Heart right ventricle (tissue), 16 donors: ENCODE measurements at regions not wholly inside any gene's neighbourhood (a gene's known extent, or its start where the extent isn't known, plus 50 kb on each side); places are given as distances from the start of the nearest gene placed in this dataset.

Experiments used
- ATAC-seq, 8 donors: fragments of 200-7000 bp; cut with Tn5 transposase; one replicate each; pipeline ENCODE4 v1.9.1; 2020; ENCODE audit warnings: mild to moderate bottlenecking in 8 of 8, moderate library complexity in 8 of 8, moderate number of reproducible peaks in 1 of 8
- DNase-seq, 2 donors: peaks; one replicate each; pipeline ENCODE4 v3.0.0-alpha.2; 2020
- H3K27ac ChIP-seq, 10 donors: fragments of 200-600 bp; sonication (generic) in 2 of 10; one replicate each; pipeline versions ENCODE4 v1.5.0 to v1.8.0; 2020 to 2022; ENCODE audit warnings: mild to moderate bottlenecking in 3 of 10
- H3K27me3 ChIP-seq, 7 donors: fragments of 200-600 bp; one replicate each; pipeline ENCODE4 v1.8.0; 2021 to 2022; ENCODE audit warnings: mild to moderate bottlenecking in 2 of 7
- H3K36me3 ChIP-seq, 9 donors: fragments of 200-600 bp; sonication (generic) in 1 of 9; one replicate each; pipeline versions ENCODE4 v1.5.0 to v1.8.0; 2020 to 2022; ENCODE audit warnings: mild to moderate bottlenecking in 2 of 9
- H3K4me1 ChIP-seq, 9 donors: fragments of 200-600 bp; sonication (generic) in 1 of 9; one replicate each; pipeline versions ENCODE4 v1.5.0 to v1.8.0; 2020 to 2022; ENCODE audit warnings: mild to moderate bottlenecking in 4 of 9
- H3K4me3 ChIP-seq, 10 donors: fragments of 200-600 bp; sonication (generic) in 2 of 10; one replicate each; pipeline versions ENCODE4 v1.5.0 to v1.8.0; 2020 to 2022; ENCODE audit warnings: mild to moderate bottlenecking in 7 of 10, moderate library complexity in 2 of 10
- H3K9me3 ChIP-seq, 11 donors: fragments of 200-600 bp in 10 of 11; sonication (generic) in 2 of 11; one replicate each; pipeline versions ENCODE4 v1.5.0 to v1.8.0; 2013 to 2022; ENCODE audit warnings: mild to moderate bottlenecking in 2 of 11, control low read depth in 1 of 11, moderate library complexity in 1 of 11
- WGBS, 2 donors: extraction: QIAGEN DNeasy Blood & Tissue Kit; methylation state at CpG; one replicate each; pipeline ENCODE4 v1.1.7; 2013; ENCODE audit warnings: inconsistent platforms in 1 of 2; 5-methylcytosine and 5-hydroxymethylcytosine counted together
- intact Hi-C, 10 donors: fragments of 100-400 bp; cut with DNase I; formaldehyde crosslinking; loops; one replicate each; pipeline versions ENCODE4 v1.11.1 to v1.14.2; 2022
- TF ChIP-seq, protein P1 (sequence below), 9 donors: fragments of 200-600 bp; sonication (generic) in 2 of 9; IDR thresholded peaks; one replicate each; pipeline versions ENCODE4 v1.5.0 to v1.8.0; 2021 to 2022; ENCODE audit warnings: antibody characterized with exemption in 9 of 9, mild to moderate bottlenecking in 5 of 9, moderate library complexity in 1 of 9
- donor health status: Arrhythmogenic right ventricular cardiomyopathy.
- donor health status: ischemic (EF 13 %, LVEDD 7.1; RV severe dilation, severe dysfunction).
- donor health status: healthy with polysubstance abuse.
- donor health status: DM: no; HTN: yes; CAD: no.
- donor health status: DM: no; HTN: no; CAD: no.
- donor health status: ischemic (EF 25% LVEDD 6.9; RV normal size, moderate dysfunction).
- donor health status: ischemic (EF 25% LVEDD 5.7; RV mildly dilated, moderate dysfunction).
- donor health status: healthy.
- donor health status: DM: yes; HTN: yes; CAD: no.
- donor health status: Ischemic cardiomyopathy.
- donor health status: ischemic (EF 35%, LVEDD 5.7; RV mildly dilated, moderate dysfunction).
- donor health status: nonischemic (EF 11% LVEDD 7.7; RV severe dilation, severe dysfunction).
- donor health status: DM: yes; HTN: yes; CAD: no.
- donor health status: PGD.
- donor health status: ischemic (EF 29% LVEDD 5.4; RV normal size, mild dysfunction).
- donor health status: nonischemic (EF 23%, LVEDD 6.1; RV moderate dilation, normal function).

DNA sequence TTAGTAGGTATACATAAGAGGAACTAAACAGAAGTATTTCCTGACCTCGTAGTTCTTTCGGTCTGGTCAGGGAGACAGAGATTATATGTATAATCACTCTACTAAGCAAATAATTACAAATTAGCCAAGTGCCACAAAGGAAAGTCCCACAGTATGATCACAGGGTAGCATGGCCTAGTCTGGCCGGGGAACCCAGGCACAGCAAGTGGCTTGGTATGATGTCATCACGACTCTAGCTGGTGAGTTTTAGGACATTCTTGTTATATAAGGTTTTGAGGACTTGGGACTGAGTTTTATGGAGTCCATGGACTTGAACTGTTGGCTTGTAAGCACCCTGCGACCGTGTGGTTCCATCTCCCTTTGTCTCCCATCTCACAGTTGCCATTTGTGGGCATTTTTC lies 316.5 kb upstream of the ZFHX3 start:
- peaks cover 0 to 17% (median 0%) of the 10 kb centered on the region in 7 donors for H3K27me3 ChIP-seq
- WGBS, 2 donors, result 81 to 87% methylated on average over 6 of the region's 6 CpGs

DNA sequence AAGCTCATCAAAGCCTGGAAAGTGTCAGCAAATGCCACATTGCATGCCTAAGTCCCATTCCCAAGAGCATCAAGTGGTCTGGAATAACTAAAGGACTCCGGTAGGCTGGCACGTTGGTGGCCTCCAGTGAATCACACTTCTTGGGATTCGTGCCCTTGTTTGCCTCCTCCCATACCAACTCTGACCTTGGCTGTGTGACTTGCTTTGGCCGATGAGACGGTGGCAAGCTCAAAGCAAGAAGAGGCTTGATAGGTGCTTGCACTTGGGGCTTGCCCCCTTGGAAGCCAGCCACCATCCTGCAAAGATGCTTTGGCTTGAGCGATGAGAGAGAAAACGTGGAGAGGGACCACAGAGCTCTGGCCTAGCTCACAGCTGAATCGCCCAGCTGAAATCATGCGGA lies 313.1 kb upstream of the ZFHX3 start:
- Histone ChIP-seq H3K27ac (no peak overlapping the region), H3K36me3 (no peaks in the 10 kb centered on the region), H3K4me3 (no peak overlapping the region), H3K4me1 (no peaks in the 10 kb centered on the region), H3K27me3 (peaks cover 0 to 5% (median 0%) of the 10 kb centered on the region in 7 donors), H3K9me3 (peaks cover 0 to 4% (median 0%) of the 10 kb centered on the region in 11 donors)
- 83 to 92% methylated on average over 9 of the region's 9 CpGs for WGBS, 2 donors
- no peak for ATAC-seq
- DNase-seq, result no peak
- intact Hi-C loops, result no loop called here
- TF ChIP-seq, protein P1, sequence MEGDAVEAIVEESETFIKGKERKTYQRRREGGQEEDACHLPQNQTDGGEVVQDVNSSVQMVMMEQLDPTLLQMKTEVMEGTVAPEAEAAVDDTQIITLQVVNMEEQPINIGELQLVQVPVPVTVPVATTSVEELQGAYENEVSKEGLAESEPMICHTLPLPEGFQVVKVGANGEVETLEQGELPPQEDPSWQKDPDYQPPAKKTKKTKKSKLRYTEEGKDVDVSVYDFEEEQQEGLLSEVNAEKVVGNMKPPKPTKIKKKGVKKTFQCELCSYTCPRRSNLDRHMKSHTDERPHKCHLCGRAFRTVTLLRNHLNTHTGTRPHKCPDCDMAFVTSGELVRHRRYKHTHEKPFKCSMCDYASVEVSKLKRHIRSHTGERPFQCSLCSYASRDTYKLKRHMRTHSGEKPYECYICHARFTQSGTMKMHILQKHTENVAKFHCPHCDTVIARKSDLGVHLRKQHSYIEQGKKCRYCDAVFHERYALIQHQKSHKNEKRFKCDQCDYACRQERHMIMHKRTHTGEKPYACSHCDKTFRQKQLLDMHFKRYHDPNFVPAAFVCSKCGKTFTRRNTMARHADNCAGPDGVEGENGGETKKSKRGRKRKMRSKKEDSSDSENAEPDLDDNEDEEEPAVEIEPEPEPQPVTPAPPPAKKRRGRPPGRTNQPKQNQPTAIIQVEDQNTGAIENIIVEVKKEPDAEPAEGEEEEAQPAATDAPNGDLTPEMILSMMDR (IDR thresholded peaks at IDR 0.05), result no peak

More for the DNA sequence above, 316.5 kb upstream of the ZFHX3 start:
- Histone ChIP-seq H3K4me1 (no peaks in the 10 kb centered on the region), H3K4me3 (no peak overlapping the region), H3K27ac (no peak overlapping the region), H3K36me3 (no peaks in the 10 kb centered on the region), H3K9me3 (peaks cover 0 to 4% (median 0%) of the 10 kb centered on the region in 11 donors)
- ATAC-seq, result no peak
- no peak for DNase-seq
- TF ChIP-seq, protein P1 (IDR thresholded peaks at IDR 0.05), result no peak
- intact Hi-C loops, result no loop called here

DNA sequence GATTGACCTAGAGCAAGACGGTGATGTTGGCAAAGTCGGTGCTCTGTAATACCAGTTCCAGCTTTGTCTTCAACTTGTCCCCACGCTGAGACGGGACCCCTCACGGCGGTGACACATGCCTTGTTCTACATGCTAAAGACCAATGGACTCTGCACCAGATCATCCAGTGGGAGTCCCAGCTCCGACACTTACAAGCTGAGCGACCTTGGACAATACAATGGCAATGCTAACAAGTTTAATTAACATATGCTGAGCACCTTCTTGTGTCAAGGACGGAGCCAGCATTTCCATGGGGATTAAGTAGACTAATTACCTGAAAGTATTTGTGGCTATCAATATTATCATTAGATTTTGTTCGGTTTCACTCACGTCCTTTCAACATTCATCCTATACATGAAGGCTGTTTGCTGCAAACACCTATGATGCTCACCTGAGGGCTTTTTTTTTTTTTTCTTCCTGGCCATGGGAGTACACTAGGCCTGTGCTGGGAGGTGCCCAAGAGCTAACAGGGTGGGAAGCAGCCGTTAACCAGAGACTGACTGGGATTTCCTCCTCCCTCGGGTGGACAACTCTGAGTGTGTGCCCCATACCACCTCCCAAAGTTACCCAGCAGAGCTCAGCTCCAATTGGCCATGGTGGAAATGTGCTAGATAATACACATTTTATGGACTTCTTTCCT lies 308.6 kb upstream of the ZFHX3 start:
- ATAC-seq (no peak), DNase-seq (no peak)
- intact Hi-C loops, result no loop called here
- Histone ChIP-seq H3K36me3 (no peaks in the 10 kb centered on the region), H3K9me3 (no peaks in the 10 kb centered on the region), H3K4me1 (no peaks in the 10 kb centered on the region), H3K4me3 (no peak overlapping the region), H3K27ac (no peak overlapping the region), H3K27me3 (peaks cover 0 to 4% (median 0%) of the 10 kb centered on the region in 7 donors)
- 88% methylated on average over 13 of the region's 13 CpGs for WGBS, 2 donors
- TF ChIP-seq, protein P1 (IDR thresholded peaks at IDR 0.05), result no peak

DNA sequence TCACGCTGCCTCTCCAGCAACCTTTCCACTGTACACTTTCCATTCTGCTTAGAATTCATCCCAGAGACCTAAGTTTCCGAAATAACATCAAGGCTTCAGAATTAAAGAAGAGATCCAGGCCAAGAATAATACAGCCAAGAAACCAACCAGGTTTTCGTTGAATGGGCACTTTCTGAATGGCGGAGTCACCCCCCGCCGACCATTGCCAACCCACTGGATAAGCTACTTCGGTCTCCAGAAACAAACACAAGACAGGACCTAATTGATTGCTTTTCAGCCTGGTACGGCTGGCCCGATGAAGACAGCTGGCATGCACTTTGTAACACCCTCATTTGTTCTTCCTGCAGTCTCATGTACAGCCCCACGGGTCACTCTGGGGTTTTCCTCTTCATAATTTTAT lies 308.1 kb upstream of the ZFHX3 start:
- ATAC-seq, result no peak
- Histone ChIP-seq H3K36me3 (no peaks in the 10 kb centered on the region), H3K4me3 (no peak overlapping the region), H3K27me3 (peaks cover 0 to 4% (median 0%) of the 10 kb centered on the region in 7 donors), H3K4me1 (no peaks in the 10 kb centered on the region), H3K27ac (no peak overlapping the region), H3K9me3 (no peaks in the 10 kb centered on the region)
- WGBS, 2 donors, result 89 to 91% methylated on average over 10 of the region's 10 CpGs
- no peak for DNase-seq
- TF ChIP-seq, protein P1 (IDR thresholded peaks at IDR 0.05), result no peak
- intact Hi-C loops, result no loop called here
